Left lung (tissue), 4 donors: ENCODE measurements at regions not wholly inside any gene's neighbourhood (a gene's known extent, or its start where the extent isn't known, plus 50 kb on each side); places are given as distances from the start of the nearest gene placed in this dataset.

ENCODE experiments used
- ATAC-seq: fragments of 200-7000 bp; cut with Tn5 transposase; one replicate; pipeline ENCODE4 v1.9.1; 2020; ENCODE audit warnings: moderate library complexity
- DNase-seq, 4 donors: peaks; one replicate each; pipeline ENCODE4 v3.0.0-alpha.2; 2013 to 2020
- H3K27ac ChIP-seq, 2 donors: fragments of 200-600 bp; sonication (generic) in 1 of 2; one replicate each; pipeline versions ENCODE4 v1.5.0 to v1.8.0; 2020 to 2021
- H3K27me3 ChIP-seq, 2 donors: fragments of 200-600 bp; sonication (generic) in 1 of 2; one replicate each; pipeline versions ENCODE4 v1.5.0 to v1.8.0; 2020 to 2021
- H3K36me3 ChIP-seq, 2 donors: fragments of 200-600 bp; sonication (generic) in 1 of 2; one replicate each; pipeline versions ENCODE4 v1.5.0 to v1.8.0; 2020 to 2021
- H3K4me1 ChIP-seq, 2 donors: fragments of 200-600 bp; one replicate each; pipeline ENCODE4 v1.8.0; 2021
- H3K4me3 ChIP-seq, 2 donors: fragments of 200-600 bp; sonication (generic) in 1 of 2; one replicate each; pipeline versions ENCODE4 v1.5.0 to v1.8.0; 2020 to 2021; ENCODE audit warnings: mild to moderate bottlenecking in 1 of 2
- H3K9me3 ChIP-seq, 2 donors: fragments of 200-600 bp; sonication (generic) in 1 of 2; one replicate each; pipeline versions ENCODE4 v1.5.0 to v1.8.0; 2020 to 2021
- CTCF ChIP-seq, 2 donors: fragments of 200-600 bp; sonication (generic) in 1 of 2; IDR thresholded peaks; one replicate each; pipeline versions ENCODE4 v1.5.0 to v1.8.0; 2021; ENCODE audit warnings: antibody characterized with exemption in 2 of 2
- intact Hi-C, 2 donors: fragments of 100-400 bp; cut with DNase I; formaldehyde crosslinking; loops; one replicate each; pipeline versions ENCODE4 v1.11.2 to v1.14.2; 2022
- donor health status: DM: no; HTN: yes; CAD: no.
- donor health status: DM: no; HTN: no; CAD: no.

- Histone ChIP-seq H3K9me3 (peaks cover 0 to 3% of the 10 kb centered on the region in 2 donors), H3K4me1 (no peaks in the 10 kb centered on the region), H3K27ac (peak overlapping the region in 1 of 2 donors; percentile 33), H3K36me3 (no peaks in the 10 kb centered on the region), H3K27me3 (no peaks in the 10 kb centered on the region), H3K4me3 (no peak overlapping the region)
- no peak for TF ChIP-seq CTCF (IDR thresholded peaks at IDR 0.05)
- DNase-seq (no peak), ATAC-seq (peak; percentile 36)
- intact Hi-C loops, result no loop called here
These were observed 91.0 kb upstream of the CBLB start for GRCh38 chr3:105959851-105960250.

DNA sequence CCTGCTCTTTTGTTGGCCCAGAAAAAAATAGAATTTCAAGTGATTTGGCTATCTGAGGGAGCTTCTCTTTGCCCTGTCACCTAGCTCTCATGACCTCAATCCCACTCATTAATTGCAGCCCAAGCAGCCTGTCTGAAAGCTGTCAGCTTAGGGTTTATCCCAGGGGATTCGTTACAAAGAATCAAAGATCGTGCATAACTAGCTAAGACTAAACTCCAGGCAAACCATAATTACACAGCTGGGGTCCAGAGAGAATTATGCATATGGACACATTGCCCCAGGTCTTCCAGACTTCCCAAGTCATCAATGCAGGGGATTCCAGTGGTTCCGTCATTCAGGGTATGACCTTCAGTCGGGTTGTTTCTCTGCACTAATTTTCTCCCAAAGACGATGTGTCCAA is 91.6 kb upstream of the CBLB start:
- H3K4me1 ChIP-seq, result no peaks in the 10 kb centered on the region
- DNase-seq (no peak), ATAC-seq (no peak)
- TF ChIP-seq CTCF (IDR thresholded peaks at IDR 0.05), result no peak
- H3K36me3 ChIP-seq, result no peaks in the 10 kb centered on the region
- no peak overlapping the region for H3K4me3 ChIP-seq
- H3K27ac ChIP-seq, result no peak overlapping the region
- intact Hi-C loops, result no loop called here
- H3K9me3 ChIP-seq, result peaks cover 0 to 3% of the 10 kb centered on the region in 2 donors
- H3K27me3 ChIP-seq, result no peaks in the 10 kb centered on the region

GRCh38 chr3:105963161-105963560 is 94.3 kb upstream of the CBLB start:
- no peak overlapping the region for H3K27ac ChIP-seq
- no peak for DNase-seq

GRCh38 chr3:105965384-105965783 is 96.6 kb upstream of the CBLB start:
- TF ChIP-seq CTCF (IDR thresholded peaks at IDR 0.05), result no peak
- H3K27ac ChIP-seq, result no peak overlapping the region
- no peaks in the 10 kb centered on the region for H3K9me3 ChIP-seq
- no peak overlapping the region for H3K4me3 ChIP-seq
- peak in 1 of 4 donors; percentile 21 for DNase-seq
- no peak for ATAC-seq
- intact Hi-C loops, result no loop called here
- H3K27me3 ChIP-seq, result no peaks in the 10 kb centered on the region
- no peaks in the 10 kb centered on the region for H3K36me3 ChIP-seq
- no peaks in the 10 kb centered on the region for H3K4me1 ChIP-seq

More at GRCh38 chr3:105963161-105963560, 94.3 kb upstream of the CBLB start:
- Histone ChIP-seq H3K4me1 (no peaks in the 10 kb centered on the region), H3K4me3 (no peak overlapping the region), H3K27me3 (no peaks in the 10 kb centered on the region), H3K9me3 (peaks cover 0 to 2% of the 10 kb centered on the region in 2 donors), H3K36me3 (no peaks in the 10 kb centered on the region)
- no peak for TF ChIP-seq CTCF (IDR thresholded peaks at IDR 0.05)
- no peak for ATAC-seq
- intact Hi-C loops, result no loop called here

DNA sequence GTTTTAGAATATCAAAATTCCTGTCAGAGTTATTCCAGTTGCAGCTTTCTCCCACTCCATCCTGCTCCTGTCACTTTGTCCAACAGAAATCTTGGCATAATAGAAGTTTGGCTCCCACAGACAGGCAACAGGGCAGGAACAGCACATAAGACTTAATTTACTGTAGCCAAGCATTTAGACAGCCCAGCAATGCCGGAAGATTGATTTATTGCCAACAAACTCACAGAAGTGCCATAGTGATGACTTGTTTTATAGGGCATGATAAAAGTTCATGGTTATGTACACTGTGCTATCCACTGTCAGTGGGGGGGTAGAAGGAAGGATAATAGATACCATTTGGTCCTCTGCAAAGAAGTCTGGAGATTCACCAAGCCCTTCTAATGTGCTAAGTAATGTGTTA is 98.3 kb upstream of the CBLB start:
- intact Hi-C loops, result no loop called here
- Histone ChIP-seq H3K27ac (no peak overlapping the region), H3K27me3 (no peaks in the 10 kb centered on the region), H3K9me3 (peaks cover 0 to 12% of the 10 kb centered on the region in 2 donors), H3K4me1 (no peaks in the 10 kb centered on the region), H3K36me3 (no peaks in the 10 kb centered on the region), H3K4me3 (no peak overlapping the region)
- ATAC-seq, result no peak
- TF ChIP-seq CTCF (IDR thresholded peaks at IDR 0.05), result no peak
- DNase-seq, result no peak
